Smooth muscle cell (in vitro differentiated cells): ENCODE measurements at regions not wholly inside any gene's neighbourhood (a gene's known extent, or its start where the extent isn't known, plus 50 kb on each side); places are given as distances from the start of the nearest gene placed in this dataset.

Experiments
- DNase-seq: peaks from one replicate; lab custom pipeline; 2025; ENCODE audit not compliant: unreplicated experiment; lab: John Stamatoyannopoulos, UW
- H2AFZ ChIP-seq: fragments of 200-600 bp; sonication (generic); 2 replicates; pipeline ENCODE4 v1.6.0; 2016; ENCODE audit warnings: antibody characterized with exemption, low read depth, mild to moderate bottlenecking
- H3F3A ChIP-seq: fragments of 200-600 bp; sonication (generic); 2 replicates; pipeline ENCODE4 v1.6.0; 2017; ENCODE audit warnings: antibody characterized with exemption, low read depth
- H3K27ac ChIP-seq: fragments of 200-600 bp; sonication (generic); 2 replicates; pipeline ENCODE4 v1.5.1; 2016; ENCODE audit warnings: low read depth, mild to moderate bottlenecking
- H3K27me3 ChIP-seq: fragments of 200-600 bp; sonication (generic); 2 replicates; pipeline ENCODE4 v1.6.1; 2016; ENCODE audit warnings: low read depth, mild to moderate bottlenecking
- H3K36me3 ChIP-seq: fragments of 200-600 bp; sonication (generic); 2 replicates; pipeline ENCODE4 v1.5.1; 2016; ENCODE audit warnings: low read depth
- H3K4me1 ChIP-seq: fragments of 200-600 bp; sonication (generic); 2 replicates; pipeline ENCODE4 v1.5.1; 2016; ENCODE audit warnings: low read depth
- H3K4me2 ChIP-seq: fragments of 200-600 bp; sonication (generic); 2 replicates; pipeline ENCODE4 v1.6.0; 2016; ENCODE audit warnings: mild to moderate bottlenecking
- H3K4me3 ChIP-seq: fragments of 200-600 bp; sonication (generic); 2 replicates; pipeline ENCODE4 v1.5.1; 2016; ENCODE audit warnings: mild to moderate bottlenecking
- H3K79me2 ChIP-seq: fragments of 200-600 bp; sonication (generic); 2 replicates; pipeline ENCODE4 v1.6.0; 2016; ENCODE audit warnings: low read depth, mild to moderate bottlenecking
- H3K9ac ChIP-seq: fragments of 200-600 bp; sonication (generic); 2 replicates; pipeline ENCODE4 v1.6.0; 2016; ENCODE audit warnings: low read depth
- H3K9me3 ChIP-seq: fragments of 200-600 bp; sonication (generic); replicated peaks from 2 replicates; pipeline ENCODE4 v1.5.1; 2016; ENCODE audit warnings: low read depth
- H4K20me1 ChIP-seq: fragments of 200-600 bp; sonication (generic); 2 replicates; pipeline ENCODE4 v1.6.0; 2016; ENCODE audit warnings: low read depth
- CTCF ChIP-seq: fragments of 200-600 bp; sonication (generic); IDR thresholded peaks from 2 replicates; pipeline ENCODE4 v1.5.1; 2017; ENCODE audit warnings: borderline replicate concordance, mild to moderate bottlenecking, antibody characterized with exemption; ENCODE audit not compliant: insufficient read depth, poor library complexity, severe bottlenecking
- WGBS: methylation state at CpG from one replicate; pipeline ENCODE4 v1.1.7; 2016; ENCODE audit warnings: low lambda C conversion rate; 5-methylcytosine and 5-hydroxymethylcytosine counted together

- Histone ChIP-seq H3K4me2 (no peak overlapping the region), H3K9me3 (no peaks in the 10 kb centered on the region), H3K4me3 (no peak overlapping the region), H4K20me1 (no peaks in the 10 kb centered on the region), H3K27me3 (no peaks in the 10 kb centered on the region), H3K79me2 (no peaks in the 10 kb centered on the region), H2AFZ (no peak overlapping the region), H3F3A (no peaks in the 10 kb centered on the region), H3K9ac (no peak overlapping the region), H3K27ac (no peak overlapping the region), H3K4me1 (no peaks in the 10 kb centered on the region), H3K36me3 (no peaks in the 10 kb centered on the region)
- DNase-seq, result no peak
- WGBS, result 92% methylated on average over 4 of the region's 4 CpGs
- TF ChIP-seq CTCF, result no peak
Measured at GRCh38 chr20:41719151-41719550, 101.0 kb upstream of the CHD6 start.

- no peak overlapping the region for H3K9ac ChIP-seq
- H3K27me3 ChIP-seq, result no peaks in the 10 kb centered on the region
- no peak overlapping the region for H3K4me2 ChIP-seq
- H3K27ac ChIP-seq, result no peak overlapping the region
- H4K20me1 ChIP-seq, result no peaks in the 10 kb centered on the region
- H2AFZ ChIP-seq, result no peak overlapping the region
- no peak for TF ChIP-seq CTCF
- H3K4me1 ChIP-seq, result no peaks in the 10 kb centered on the region
- H3K36me3 ChIP-seq, result no peaks in the 10 kb centered on the region
- H3K79me2 ChIP-seq, result no peaks in the 10 kb centered on the region
- no peak for DNase-seq
- H3F3A ChIP-seq, result no peaks in the 10 kb centered on the region
- no peaks in the 10 kb centered on the region for H3K9me3 ChIP-seq
- 21% methylated on average over 1 of the region's 3 CpGs for WGBS
- no peak overlapping the region for H3K4me3 ChIP-seq
Measured at GRCh38 chr20:41717483-41717882, 99.3 kb upstream of the CHD6 start.

GRCh38 chr20:41716911-41717310 is 98.7 kb upstream of the CHD6 start:
- Histone ChIP-seq H3K9ac (no peak overlapping the region), H4K20me1 (no peaks in the 10 kb centered on the region), H3K36me3 (no peaks in the 10 kb centered on the region), H3K9me3 (no peaks in the 10 kb centered on the region), H3K4me2 (no peak overlapping the region), H2AFZ (no peak overlapping the region), H3F3A (no peaks in the 10 kb centered on the region), H3K27me3 (no peaks in the 10 kb centered on the region), H3K27ac (no peak overlapping the region), H3K4me3 (no peak overlapping the region), H3K4me1 (no peaks in the 10 kb centered on the region), H3K79me2 (no peaks in the 10 kb centered on the region)
- no peak for DNase-seq
- TF ChIP-seq CTCF, result no peak

GRCh38 chr20:41716436-41716835 is 98.3 kb upstream of the CHD6 start:
- Histone ChIP-seq H3K9ac (no peak overlapping the region), H2AFZ (no peak overlapping the region), H3K9me3 (no peaks in the 10 kb centered on the region), H3K4me3 (no peak overlapping the region), H3F3A (no peaks in the 10 kb centered on the region), H3K79me2 (no peaks in the 10 kb centered on the region), H3K4me2 (no peak overlapping the region), H3K36me3 (no peaks in the 10 kb centered on the region), H3K4me1 (no peaks in the 10 kb centered on the region), H3K27me3 (no peaks in the 10 kb centered on the region), H3K27ac (no peak overlapping the region), H4K20me1 (no peaks in the 10 kb centered on the region)
- no peak for DNase-seq
- TF ChIP-seq CTCF, result no peak
- 66% methylated on average over 3 of the region's 3 CpGs for WGBS
